ENCODE measurements at regions not wholly inside any gene's neighbourhood (a gene's known extent, or its start where the extent isn't known, plus 50 kb on each side); places are given as distances from the start of the nearest gene placed in this dataset.

DNA sequence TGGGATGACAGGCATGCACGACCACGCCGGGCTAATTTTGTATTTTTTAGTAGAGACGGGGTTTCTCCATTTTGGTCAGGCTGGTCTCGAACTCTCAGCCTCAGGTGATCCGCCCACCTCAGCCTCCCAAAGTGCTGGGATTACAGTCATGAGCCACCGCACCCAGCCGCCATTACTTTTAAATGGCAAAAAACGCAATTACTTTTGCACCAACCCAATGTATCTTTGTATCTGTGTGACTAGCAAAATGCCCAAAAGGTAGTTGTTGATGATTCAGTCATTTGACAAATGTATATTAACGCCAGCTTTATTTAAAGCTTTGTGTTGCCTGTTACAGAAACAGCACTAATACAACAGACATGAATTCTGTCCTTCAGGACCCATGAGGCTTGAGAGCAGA is 216.9 kb upstream of the FMN2 start (continued):
- TF ChIP-seq RAD21 (IDR thresholded peaks at IDR 0.05 in 1 of 2, conservative IDR thresholded peaks at IDR 0.05 in 1 of 2; ENCODE audit: low read depth in 2 of 2, low read length in 2 of 2) (no peak), EP300 (IDR thresholded peaks at IDR 0.05; ENCODE audit: borderline replicate concordance in 1 of 2, low read depth in 2 of 2, low read length in 2 of 2) (no peak)

Measured in H1 (cell line).